Omental fat pad (tissue), 3 donors: ENCODE measurements at regions not wholly inside any gene's neighbourhood (a gene's known extent, or its start where the extent isn't known, plus 50 kb on each side); places are given as distances from the start of the nearest gene placed in this dataset.

ENCODE experiments used
- ATAC-seq: fragments of 150-250 bp; one replicate; pipeline ENCODE4 v1.9.1; 2016; ENCODE audit warnings: mild to moderate bottlenecking, moderate library complexity; ENCODE audit not compliant: low FRiP score
- DNase-seq: peaks from one replicate; pipeline ENCODE4 v3.0.0-alpha.2; 2019; ENCODE audit warnings: low spot score
- TF ChIP-seq, protein P1 (sequence below), 3 donors: fragments of 450-650 bp; IDR thresholded peaks; one replicate each; pipeline ENCODE4 v1.5.1; 2016 to 2017; ENCODE audit warnings: antibody characterized with exemption in 3 of 3, mild to moderate bottlenecking in 3 of 3, moderate library complexity in 2 of 3

DNA sequence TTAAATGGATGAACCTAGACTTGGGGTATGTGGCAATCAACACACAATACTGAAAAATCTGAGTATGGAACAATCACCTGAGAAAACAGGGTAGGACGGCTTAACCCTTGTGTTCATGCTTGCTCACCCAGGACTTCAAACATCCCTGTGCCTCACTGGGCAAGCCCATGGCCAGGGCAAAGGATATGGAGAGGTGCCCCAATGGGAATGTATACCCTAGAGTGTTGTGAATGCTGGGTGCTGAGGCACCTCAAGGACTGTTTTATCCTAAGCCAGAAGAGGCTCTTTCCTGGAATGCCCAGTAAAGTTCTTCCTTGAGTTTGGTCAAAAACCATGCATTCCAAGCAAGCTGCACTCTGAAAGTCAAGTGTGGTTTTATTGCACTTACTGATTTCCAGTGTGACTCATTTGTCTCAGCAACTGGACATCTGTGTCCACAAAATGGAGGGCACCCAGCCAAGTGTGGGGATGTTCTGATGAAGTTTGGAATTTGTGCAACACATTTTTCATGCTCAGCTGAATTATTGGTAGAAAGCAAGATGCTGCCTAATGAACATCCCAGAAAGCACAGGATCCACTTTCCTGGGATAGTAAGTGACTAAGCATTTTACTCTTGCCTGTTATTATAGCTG is 531.3 kb downstream of the RFC3 start:
- DNase-seq (no peak), ATAC-seq (no peak)
- TF ChIP-seq, protein P1, sequence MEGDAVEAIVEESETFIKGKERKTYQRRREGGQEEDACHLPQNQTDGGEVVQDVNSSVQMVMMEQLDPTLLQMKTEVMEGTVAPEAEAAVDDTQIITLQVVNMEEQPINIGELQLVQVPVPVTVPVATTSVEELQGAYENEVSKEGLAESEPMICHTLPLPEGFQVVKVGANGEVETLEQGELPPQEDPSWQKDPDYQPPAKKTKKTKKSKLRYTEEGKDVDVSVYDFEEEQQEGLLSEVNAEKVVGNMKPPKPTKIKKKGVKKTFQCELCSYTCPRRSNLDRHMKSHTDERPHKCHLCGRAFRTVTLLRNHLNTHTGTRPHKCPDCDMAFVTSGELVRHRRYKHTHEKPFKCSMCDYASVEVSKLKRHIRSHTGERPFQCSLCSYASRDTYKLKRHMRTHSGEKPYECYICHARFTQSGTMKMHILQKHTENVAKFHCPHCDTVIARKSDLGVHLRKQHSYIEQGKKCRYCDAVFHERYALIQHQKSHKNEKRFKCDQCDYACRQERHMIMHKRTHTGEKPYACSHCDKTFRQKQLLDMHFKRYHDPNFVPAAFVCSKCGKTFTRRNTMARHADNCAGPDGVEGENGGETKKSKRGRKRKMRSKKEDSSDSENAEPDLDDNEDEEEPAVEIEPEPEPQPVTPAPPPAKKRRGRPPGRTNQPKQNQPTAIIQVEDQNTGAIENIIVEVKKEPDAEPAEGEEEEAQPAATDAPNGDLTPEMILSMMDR (IDR thresholded peaks at IDR 0.05): no peak

DNA sequence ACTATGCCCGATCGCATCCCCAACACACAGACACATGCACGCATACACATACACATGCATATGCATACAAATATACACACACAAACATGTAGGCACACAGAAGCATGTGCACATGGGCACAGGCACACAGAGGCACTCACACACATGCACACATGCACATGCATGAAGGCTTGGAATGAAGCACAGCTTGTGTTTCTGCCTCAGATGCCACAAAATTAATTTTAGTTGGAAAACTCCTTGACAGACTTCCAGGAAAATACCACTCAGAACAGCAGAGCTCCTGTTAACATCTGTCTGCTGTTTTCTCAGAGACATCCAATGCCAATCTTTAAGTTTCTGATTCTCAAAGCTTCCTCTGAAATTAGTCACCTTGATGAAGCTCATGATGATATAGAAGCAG is 532.7 kb downstream of the RFC3 start:
- ATAC-seq (no peak), DNase-seq (no peak)
- TF ChIP-seq, protein P1 (IDR thresholded peaks at IDR 0.05): no peak

DNA sequence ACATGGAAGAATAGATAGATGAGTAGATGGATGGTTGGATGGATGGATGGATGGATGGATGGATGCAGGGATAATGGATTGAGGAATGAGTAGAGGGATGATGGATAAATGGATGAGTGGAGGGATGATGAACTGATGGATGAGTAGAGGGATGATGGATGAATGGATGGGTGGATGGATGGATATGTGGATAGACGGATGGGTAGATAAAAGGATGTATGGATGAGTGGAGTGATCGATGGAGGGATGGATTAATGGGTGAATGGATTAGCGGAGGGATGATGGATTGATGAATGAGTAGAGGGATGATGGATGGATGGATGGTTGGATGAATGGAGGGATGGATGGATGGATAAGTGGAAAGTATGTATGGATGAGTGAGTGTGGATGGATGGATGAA is 533.2 kb downstream of the RFC3 start:
- DNase-seq: no peak
- ATAC-seq: no peak
- TF ChIP-seq, protein P1 (IDR thresholded peaks at IDR 0.05): no peak

DNA sequence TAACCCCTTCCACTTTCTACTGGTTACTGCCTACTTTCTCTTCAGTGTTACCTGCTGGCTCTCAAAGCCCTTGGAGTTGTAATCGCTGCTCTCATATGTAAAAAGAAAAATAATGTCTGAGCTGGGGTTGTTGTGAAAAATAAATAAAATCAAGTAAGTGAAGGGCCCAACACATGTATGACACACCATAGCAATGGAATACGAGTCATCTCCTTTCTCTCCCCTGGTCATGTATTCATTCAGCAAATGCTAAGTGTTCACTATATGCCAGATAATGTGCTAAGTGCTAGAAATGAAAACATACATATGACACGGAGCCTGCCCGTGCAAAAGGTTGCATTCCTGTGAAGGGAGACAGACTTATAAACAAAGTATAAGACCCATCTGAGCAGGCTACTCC is 535.0 kb downstream of the RFC3 start:
- TF ChIP-seq, protein P1 (IDR thresholded peaks at IDR 0.05): no peak
- no peak for DNase-seq
- ATAC-seq: no peak

DNA sequence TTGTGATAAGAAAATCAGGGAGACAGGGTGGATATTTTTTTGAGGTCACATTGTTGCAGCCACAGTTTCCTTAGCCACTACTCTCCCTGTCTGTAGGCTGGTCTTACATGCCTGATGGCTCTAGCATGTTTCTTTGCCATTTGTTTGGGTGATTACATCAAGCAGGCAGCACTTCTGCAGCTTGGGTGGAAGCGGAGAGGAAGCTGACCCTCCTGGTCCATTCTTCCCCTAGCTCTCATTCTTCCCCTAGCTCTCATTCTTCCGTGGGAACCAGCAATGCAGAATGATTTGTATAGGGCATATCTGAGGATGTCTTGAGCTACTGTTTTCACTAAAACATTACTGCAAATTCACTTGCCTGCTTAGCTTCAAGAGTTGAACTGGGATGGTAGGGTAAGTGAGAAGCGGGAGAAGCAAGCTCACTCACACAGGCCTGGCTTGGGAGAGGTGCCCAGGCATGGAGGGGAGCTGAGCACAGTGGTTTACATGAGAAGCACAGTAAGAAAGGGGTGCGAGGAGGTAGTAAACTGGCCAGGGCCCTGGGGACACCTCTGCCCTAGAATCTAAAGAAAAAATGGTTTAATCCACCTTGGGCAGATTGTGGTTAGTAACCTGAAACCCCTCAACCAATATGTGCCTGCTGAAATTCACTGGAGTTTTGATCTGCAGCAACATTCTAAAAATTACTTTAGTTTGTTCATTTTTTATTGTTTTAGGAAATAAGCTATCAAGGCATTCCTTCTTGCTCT is 538.9 kb downstream of the RFC3 start:
- TF ChIP-seq, protein P1 (IDR thresholded peaks at IDR 0.05): no peak
- DNase-seq: no peak
- ATAC-seq: no peak

DNA sequence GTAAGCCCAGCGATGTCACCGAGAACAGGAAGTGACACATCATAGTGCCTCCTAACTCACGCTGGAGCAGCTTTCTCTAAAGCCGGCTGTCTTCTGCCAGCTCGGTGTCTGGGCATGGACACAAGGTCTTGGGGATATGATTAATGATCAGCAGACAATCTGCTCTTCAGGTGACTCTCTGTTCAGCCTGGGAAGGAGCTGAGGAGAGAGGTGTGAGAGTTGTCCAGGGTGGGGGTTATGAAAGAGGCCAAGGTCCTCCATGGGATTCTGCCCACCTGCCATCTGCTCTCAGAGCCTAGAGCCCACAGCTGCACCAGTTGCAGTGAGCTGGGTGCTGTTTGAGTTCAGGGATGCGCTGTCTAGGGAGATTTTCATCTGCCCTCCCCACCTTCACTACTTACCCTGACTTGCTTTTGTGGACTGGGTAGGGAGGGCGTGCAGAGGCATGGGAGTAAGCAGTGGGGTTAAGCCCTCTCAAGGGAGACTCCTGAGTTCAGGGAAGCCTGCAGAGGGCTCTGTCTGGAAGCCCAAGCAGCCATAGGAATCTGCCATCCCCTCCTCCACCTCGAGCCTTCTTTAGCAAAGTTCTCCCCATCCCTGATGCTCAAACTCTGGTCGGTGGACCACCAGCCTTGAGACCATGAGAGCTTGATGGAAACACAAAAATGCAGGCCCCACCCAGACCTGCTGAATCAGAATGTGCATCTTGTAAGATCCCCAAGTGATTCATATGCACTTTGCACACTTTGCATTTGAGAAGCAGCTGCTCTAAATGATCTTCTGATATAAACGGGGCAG is 539.7 kb downstream of the RFC3 start:
- TF ChIP-seq, protein P1 (IDR thresholded peaks at IDR 0.05): no peak
- no peak for DNase-seq
- no peak for ATAC-seq
